ENCODE measurements at regions not wholly inside any gene's neighbourhood (a gene's known extent, or its start where the extent isn't known, plus 50 kb on each side); places are given as distances from the start of the nearest gene placed in this dataset.
"Not testable (repeated sequence)": the region's sequence is repeated elsewhere in the genome, so short reads cannot be mapped to it uniquely, and the experiment has no call there.

DNA sequence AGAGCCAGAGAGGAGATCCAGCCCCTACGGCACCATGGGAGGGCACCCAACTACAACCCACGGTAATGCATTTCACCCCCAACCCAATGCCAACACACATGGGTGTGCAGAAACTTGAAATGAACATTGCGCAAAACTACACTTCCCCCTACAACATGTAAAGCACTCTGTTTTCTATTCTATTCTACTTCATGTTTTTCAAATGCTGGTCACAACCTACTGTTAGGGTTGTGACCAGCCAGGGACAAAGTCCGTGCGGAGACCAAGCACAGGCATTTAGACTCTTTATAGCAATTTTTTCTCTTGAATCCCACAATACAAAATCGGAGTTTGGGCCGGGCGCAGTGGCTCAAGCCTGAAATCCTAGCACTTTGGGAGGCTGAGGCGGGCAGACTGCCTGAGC lies 90.6 kb downstream of the MRPL14 start:
- no peak for DNase-seq

DNA sequence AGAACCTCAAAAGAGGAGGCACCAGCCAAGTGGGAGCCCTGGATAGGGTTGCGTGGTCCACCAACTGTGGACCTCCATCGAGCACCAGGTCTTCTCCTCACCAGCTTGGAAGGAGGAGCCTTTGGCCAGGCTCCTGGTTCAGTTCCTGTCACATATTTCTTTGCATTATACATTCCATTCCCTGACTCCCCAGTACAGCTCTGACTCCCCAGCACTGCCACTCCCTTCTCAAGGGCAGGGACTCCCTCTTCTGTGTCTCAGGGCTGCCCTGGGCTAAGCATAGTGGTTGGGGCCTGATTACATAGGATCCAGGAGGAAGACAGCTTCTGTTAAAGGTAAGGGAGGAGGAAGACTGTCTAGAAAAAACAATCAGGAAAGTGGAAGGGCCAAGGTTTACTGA lies 91.1 kb downstream of the MRPL14 start:
- no peak for DNase-seq

DNA sequence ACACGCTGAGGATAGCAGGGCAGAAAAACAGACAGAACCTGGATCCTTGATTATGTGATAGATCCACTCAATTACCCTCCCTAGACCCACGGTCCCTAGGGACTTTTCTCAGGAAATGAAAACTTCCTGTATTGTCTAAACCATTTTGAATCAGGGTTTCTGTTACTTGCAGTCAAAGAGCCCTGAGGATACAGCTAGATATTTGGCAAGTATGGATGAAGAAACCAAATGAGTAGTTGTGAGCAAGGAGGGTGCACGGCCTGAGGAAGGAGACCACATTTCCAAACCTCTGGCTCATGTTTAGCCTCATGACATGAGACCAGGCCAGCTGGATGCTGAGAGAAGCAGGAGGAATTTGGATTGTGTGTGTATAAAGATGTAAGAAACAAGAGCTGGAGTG lies 91.6 kb downstream of the MRPL14 start:
- DNase-seq = no peak

DNA sequence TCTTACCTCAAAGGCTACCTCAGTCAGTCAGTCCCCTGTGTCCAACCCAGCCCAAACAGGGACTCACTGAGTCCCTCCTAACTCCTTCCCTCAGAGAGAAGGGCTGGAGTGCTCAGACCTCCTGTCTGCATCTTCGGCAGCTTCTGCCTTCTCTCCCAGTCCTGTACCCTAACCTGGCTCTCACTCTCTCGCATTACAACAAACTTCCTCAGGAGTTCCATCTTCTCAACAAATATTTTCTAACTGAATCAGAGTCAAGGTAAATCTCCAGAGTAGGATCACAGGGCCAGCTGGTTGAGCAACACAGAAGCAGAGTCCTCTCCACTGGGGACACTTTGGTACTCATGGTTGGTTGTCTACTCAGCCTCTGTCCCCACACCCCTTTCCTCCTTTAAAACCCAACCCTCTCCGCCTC lies 92.3 kb downstream of the MRPL14 start:
- DNase-seq = no peak

DNA sequence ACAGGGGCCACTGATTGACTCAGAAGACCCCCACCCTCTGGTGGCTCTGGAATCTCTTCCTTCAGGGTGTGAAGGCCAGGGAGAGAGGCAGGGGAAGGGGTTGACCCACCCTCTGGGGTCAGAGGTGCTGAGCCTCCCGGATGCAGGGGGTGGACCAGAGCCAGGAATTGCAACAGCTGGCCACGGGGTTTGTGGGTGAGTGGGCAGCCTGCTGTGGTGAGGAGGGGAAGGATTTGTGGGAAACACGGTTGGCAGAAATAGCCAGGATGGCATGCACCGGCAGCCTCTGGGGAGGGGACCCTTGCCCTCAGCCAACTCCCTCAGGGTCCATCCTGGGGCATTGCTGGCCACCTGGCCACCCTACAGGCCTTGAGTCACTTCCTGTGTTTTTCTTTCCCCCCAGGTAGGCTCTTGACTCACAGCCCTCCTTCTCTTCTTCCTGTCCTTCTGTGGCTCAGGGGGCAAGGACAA lies 92.8 kb downstream of the MRPL14 start:
- no peak for DNase-seq

DNA sequence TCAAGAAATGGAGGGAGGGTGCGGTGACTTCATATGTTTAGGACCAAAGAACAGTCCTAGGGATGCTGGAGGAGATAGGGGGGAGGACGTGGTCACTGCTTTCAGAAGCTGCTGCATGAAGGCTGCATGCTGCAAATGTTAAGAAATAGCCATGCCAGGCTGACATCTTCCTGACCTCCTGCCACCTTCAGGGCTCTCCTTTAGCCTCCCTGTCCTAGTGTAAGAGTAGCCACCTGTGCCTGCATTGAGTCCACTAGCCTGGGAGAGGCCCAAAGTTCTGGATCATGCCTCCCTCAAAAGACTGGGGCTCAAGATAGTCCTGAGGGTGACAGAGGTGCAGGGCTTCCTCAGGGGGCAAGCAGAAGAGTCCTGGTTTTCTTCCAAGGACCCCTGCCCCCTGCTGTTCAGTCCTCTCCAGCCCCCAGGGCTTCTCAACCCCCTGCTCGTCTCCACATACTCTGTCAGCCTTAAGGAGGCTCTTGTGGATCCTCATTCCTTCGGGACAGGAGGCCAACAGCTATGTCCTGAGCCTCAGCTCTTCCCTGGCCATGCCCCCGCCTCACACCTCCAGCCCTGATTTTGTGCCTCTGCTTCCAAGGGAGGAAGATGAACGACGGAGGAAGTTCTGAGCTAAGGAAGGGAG lies 96.3 kb downstream of the MRPL14 start:
- no peak for DNase-seq

DNA sequence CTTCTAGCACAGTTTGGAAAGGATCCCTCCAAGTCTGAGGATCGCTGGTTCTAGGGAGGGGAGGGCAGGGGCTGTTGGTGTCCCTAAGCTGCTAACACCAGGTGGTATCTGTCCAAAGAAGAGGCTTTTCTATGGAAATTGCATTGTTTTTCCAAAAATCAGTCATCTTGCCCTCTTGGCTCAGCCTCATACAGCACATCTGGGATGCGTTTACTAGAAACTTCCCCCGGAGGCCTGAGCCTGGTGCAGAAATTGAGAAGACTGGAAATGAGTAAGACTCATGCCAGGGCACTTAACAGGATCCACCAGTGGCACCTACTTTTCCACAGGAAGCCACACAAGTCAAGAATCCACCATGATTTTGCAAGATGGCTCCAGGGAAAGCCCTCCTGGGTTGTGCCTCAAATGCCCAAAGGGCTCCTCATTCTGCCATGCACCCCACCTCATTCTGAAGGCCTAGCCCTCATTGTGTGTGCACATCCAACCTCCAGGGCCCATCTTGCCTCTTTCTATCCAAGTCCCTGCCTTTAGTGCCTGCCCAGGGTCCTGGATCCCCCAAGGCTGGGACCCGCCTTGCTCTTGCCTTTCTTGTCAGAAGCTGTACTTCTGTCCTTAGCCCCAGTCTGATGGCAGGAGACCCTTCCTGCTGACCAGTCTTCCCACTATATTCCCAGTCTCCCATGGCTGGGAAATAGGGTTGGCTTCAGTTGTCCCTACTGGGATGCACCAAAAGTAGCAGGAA lies 97.6 kb downstream of the MRPL14 start:
- no peak for DNase-seq

DNA sequence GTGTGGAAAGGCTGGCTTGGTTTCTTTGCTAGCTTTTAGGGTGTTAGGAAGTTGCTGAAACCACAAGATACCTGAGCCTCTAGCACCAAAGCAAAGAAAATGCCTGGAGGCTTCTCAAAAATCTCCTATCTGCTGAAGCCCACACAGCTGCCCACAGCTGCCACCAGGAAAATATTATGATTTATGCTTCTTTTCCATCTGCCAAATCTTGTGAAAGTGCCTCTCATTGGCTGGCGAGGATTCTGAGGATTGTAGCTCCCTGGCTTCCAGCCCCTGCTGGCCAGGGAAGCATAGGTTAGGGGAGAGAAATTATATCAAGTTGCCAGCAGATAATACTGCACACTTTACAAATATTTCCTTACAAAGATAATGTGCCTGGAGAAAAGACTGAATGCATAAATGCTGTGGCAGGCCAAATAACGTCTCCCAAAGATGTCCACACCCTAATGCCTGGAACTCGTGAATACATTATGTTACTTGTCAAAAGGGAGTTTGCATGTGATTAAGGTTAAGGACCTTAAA lies 98.4 kb downstream of the MRPL14 start:
- DNase-seq = no peak

DNA sequence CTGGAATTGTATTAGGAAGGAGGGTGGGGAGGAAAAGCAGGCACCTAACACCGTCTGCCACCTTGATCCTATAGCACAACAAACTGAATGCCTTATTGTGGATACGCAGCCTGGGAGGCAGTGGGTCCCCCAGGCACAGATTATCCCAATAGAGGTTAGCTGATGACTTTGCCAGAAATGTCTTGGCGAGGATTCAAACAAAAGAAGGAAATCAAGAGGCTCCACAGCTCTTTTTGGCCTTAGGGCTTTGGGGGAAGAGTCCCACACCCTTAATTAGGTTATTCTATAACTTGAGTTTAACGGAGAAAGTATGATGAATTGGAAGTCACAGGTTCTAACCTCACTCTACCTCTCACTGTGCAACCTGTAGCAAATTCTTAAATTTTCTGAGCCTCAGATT lies 102.0 kb downstream of the MRPL14 start:
- DNase-seq = no peak

DNA sequence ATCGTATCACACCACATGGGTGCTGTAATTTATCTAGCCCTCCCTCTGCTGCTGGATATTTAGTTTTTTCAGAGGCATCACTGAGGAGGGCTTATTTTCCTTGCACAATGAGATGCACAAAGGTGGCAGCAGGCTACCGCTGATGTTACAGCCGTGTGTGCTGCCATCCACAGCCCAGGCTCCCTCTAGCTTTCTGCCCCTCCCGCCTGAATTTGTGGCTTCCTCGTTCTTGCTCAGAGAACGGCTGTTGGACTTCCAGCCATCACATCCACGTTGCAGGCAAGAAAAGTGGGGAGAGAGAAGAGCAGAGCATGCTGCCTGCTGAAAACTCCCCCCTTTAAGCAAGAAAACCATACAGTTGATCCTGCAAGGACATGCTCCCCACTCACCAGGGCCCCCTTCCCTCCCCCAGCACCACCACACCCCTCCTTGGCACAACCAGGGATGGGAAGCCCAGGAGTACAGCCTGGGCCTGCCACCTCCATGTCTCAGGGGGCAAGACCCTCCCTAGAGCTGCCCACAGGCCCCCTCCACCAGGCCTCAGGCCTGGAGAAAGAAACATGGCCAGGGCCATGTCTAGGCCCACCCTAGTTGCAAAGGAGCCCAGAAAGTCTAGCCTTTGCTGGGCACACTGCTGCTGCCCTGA lies 102.6 kb downstream of the MRPL14 start:
- no peak for DNase-seq

DNA sequence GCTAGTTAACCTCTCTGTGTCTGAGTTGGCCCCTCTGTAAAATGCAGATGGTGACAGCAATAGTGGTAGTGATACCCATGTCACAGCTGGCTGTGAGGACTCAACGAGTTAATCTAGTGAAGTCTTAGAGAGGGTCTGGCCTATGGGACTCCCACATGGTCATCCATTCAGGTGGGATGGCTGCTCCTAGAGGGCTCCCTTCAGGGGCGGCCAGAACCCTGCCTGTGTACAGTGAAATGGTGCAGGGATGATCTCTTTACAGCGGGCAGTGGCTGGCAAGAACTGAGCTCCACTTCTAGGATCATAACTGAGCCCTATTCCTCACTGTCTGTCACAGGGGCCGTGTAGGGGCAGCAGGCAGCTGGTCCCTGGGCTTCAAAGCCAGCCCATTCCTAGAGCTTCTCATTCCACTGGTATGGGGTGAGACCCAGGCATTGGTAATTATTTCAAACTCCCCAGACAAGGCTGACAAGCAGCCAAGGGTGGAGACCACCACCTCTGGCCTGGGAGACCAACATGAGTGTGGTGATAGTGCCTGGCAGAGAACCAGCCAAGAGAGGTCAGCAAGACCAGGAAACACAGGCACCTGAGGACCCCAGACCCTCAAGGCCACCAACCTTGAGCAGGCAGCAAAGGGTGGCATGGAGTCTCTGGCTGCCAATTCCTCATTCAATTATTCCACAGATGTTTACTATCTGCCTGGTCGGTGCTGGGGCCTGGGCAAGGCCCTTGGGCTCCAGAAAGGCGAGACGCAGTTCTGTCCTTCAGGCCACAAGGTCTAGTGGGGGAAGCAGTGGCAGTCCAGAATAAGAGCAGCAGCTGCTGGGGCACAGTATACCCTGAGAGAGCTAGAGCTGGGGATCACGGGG lies 103.4 kb downstream of the MRPL14 start:
- DNase-seq = no peak

DNA sequence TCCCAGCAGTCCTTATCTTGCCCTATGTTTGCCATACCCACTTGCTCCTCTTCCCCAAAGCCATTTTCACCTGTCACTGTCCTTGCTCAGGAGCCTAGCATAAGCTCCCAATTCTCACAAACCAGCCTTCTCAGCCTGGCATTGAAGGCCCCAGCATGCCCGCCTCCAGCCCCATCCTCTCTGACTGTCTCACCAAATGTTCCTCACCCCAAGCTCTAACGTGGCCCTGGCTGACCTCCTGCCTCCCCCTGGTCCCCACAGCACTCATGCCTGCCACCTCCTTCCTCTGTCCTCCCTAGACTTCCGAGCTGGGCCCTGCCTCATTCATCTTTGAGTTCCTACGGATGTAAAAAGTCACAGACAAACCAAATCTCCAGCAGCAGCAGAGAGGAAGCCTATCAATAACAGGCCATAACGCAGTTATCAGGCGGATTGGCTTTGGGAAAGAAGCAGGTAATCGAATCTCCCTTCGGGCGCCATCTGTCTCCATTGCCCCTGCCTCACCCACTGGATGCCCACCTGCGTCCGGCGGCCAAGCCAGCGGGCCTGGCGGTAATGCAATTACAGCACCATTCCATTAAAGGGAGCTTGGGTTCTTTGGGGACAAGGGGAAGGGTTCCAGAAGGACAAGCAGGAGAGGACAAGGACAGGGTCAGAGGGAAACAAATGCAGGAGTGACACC lies 104.4 kb downstream of the MRPL14 start:
- DNase-seq = no peak

DNA sequence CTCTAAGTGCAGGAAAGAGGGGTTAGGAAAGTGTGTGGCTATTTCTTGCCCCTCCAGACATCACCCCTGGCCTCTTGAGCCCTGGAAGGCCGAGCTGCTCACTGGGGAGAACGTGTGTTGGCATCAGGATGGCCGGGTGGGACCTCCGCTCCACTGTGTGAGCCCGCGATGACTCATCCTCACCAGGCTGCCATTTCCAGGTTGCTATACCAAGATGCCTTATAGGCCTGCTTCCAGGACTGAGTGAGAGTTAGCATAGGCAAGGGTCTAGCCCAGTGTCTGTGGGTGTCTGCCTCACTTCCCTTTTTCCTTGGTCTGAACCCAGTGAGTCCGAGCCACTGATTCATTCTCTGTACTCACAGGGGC lies 105.0 kb downstream of the MRPL14 start:
- no peak for DNase-seq

DNA sequence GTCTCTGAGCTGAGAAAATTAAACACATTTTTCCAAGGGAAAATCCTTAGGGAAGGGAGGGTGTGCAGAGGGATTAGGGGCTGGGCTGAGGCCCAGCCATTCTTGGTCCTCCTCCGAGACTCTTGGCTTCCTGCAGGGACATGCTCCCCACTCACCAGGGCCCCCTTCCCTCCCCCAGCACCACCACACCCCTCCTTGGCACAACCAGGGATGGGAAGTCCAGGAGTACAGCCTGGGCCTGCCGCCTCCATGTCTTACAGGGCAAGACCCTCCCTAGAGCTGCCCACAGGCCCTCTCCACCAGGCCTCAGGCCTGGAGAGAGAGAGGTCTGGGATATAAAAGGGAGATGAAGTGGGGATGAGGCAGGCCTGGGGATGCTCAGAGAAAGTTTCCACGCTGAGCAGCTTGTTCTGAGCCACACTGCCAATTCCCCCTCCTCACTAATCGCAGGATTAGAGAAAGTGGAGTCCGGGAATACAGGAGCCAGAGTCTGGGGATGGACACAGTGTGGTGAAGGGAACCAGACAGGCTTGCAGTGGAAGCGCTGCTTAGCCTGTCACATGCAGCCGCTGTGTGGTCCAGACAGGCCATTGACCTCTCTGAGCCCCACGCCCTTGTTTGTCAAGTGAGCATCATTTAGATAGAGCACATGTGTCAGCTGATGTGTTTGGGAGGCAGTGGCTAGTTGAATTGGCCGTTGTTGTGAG lies 105.5 kb downstream of the MRPL14 start:
- DNase-seq = no peak

DNA sequence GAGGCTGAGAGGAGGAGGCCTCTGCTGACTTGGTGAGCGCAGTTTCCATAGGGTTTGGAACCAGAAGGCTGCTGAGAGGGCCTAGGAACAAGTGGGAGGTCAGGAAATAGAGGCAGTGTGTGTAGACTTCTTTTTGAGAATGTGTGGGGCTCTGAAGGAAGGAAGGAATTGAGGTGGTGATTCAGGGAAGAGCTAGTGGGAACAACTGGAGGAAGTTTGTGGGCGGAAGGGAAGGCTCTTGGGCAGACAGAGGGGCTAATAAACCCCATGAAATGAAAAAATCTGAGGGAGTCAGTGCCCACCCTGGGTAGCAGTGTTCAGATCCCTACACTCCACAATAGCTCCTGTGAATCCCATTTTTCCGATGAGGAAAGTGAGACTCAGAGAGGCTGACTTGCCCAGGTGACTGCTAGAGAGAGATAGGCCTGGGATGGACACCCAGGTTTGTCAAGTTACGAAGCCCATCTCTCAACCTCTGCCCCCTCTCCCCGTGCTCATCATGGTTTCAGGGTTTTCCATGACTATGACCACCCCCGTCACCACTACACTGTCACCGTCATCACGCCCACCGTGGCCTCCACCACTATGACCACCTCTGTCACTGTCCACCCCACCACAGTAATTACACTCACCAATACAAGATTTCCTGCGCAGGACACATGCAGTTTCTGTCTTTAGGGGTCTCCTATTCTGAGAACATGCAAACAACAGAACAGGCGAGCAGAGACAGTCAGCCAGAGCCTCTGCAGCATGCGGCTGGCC lies 106.4 kb downstream of the MRPL14 start:
- no peak for DNase-seq

DNA sequence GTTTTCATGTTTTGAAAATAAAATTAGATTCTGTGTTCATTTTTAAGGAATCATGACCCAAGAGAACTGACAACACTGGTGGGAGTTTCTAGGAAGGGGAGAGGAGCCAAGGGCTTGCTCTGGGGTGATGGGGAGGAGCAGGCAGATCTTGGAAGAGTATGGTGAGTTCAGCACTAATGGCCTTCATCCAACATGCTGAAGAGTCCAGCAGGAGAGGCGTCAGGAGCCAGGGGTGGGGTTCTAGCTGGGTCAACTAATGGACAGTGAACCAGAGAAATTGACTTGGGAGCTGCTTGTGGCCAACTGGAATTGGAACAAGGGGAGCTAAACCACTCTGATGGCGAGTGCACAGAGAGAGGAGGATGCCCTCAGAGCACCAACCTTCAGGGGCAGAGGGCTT lies 107.1 kb downstream of the MRPL14 start:
- DNase-seq = no peak

DNA sequence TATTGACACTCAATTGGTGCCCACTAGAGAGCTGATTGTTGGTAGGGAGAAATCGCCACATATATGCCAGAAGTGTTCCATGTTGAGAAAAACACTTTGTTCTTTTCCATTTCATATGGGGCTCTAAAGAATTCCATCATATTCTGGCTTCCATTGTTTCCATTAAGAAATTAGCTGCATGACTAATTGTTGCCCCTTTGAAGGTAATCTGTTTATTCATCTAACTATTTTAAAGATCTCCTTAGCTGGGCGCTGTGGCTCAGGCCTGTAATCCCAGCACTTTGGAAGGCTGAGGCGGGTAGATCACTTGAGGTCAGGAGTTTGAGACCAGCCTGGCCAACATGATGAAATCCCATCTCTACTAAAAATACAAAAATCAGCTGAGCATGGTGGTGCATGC lies 109.9 kb downstream of the MRPL14 start:
- not testable (repeated sequence) for DNase-seq

DNA sequence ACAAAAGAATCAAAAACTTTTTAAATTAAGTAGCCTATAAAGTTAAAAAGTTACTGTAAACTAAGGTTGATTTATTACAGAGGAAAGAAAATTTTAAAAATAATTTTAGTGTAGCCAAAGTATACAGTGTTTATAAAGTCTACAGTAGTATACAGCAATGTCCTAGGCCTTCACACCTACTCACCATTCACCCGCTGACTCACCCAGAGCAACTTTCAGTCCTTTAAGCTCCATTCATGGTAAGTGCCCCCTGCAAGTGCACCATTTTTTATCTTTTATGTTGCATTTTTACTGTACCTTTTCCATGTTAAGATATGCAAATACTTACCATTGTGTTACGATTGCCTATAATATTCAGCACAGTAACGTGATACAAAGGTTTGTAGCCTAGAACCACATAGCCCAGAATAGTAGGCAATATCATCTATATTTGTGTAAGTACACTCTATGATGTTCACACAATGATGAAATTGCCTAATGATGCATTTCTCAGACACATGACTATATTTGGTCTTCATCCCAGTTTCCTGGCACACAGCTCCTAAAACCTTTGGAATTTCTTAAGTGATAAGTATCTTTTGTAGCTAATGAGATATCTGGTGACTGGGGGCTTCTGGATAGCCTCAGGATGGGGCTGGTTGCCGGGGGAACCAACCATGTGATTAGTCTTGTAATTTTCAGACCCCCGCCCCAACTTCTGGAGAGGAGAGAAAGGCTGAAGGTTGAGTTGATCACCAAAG lies 111.0 kb downstream of the MRPL14 start:
- no peak for DNase-seq

DNA sequence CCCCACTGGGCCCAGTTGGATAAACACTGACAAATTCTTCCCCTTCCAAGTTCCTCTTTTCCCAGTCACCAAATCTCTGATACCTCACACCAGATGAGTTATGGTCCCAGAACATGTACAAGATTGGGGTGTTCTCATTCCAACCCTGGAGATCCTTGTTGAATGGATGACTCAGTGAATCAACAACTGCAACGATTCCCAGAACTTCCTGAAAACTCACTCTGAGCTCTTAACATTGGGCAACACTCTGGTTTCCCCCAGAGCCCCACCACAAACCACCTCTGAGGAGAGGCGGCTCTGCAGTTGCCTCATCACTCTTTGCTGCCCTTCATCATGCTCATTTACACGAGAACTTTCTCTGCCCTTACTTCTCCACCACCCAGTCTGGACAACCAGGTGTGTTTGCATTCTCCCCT lies 115.2 kb downstream of the MRPL14 start:
- no peak for DNase-seq

DNA sequence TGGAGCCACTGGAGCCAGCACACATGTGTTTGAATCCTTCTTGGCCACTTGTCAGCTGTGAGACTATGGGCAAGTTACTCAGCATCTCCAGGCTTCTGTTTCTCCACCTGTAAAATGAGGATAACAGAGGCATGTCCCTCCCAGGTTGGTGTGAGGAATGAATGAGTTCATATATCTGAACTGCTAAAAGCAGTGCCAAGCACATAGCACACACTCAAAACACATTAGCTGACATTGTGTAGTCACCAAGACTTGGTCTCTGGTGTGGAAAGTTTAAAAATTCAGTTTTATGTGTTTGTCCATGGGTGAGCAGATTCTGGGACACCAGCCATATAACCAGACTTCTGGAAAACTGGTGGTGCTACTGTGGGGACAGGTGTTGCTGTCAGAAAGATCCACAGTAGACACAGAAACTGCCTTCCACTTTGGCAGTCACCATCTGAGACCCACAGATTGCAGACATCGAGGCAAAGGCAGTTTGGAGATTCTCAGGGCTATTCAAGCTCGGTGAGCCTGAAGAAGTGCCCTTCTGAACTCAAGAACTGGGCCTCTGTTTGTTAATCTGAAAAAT lies 115.8 kb downstream of the MRPL14 start:
- DNase-seq = no peak

Measured in NCI-H526 treated with DMSO at 0.1 percent for 48 hours (cell line).